ENCODE measurements at regions not wholly inside any gene's neighbourhood (a gene's known extent, or its start where the extent isn't known, plus 50 kb on each side); places are given as distances from the start of the nearest gene placed in this dataset.

DNA sequence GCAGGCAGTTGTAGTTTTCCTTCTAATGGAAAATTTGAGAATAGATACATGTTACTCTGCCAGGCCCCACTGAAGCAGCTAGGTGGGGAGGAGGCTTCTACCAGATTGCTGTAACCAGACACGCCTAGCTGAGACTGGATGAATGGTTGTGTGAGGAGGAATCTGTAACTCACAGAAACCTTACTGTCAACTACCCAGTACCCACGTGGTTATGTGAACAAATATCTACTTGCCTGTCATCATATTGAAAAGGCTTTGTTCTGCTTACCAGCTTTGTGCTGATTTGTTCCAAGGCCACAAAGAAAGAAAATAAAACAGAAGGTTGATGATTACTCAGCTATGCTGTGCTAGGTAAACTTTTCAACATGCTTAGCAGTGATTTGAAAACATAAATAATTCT lies 167.2 kb downstream of the CAPZA3 start:
- no peaks in the 10 kb centered on the region; the same call in 1 of the 2 replicates for H3K27me3 ChIP-seq (replicated peaks; ENCODE audit: control insufficient read depth, insufficient read depth, low read length)
- TF ChIP-seq, protein P1, sequence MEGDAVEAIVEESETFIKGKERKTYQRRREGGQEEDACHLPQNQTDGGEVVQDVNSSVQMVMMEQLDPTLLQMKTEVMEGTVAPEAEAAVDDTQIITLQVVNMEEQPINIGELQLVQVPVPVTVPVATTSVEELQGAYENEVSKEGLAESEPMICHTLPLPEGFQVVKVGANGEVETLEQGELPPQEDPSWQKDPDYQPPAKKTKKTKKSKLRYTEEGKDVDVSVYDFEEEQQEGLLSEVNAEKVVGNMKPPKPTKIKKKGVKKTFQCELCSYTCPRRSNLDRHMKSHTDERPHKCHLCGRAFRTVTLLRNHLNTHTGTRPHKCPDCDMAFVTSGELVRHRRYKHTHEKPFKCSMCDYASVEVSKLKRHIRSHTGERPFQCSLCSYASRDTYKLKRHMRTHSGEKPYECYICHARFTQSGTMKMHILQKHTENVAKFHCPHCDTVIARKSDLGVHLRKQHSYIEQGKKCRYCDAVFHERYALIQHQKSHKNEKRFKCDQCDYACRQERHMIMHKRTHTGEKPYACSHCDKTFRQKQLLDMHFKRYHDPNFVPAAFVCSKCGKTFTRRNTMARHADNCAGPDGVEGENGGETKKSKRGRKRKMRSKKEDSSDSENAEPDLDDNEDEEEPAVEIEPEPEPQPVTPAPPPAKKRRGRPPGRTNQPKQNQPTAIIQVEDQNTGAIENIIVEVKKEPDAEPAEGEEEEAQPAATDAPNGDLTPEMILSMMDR (IDR thresholded peaks at IDR 0.05; ENCODE audit: insufficient read depth, low read length, poor library complexity, severe bottlenecking), result no peak
- no peak for DNase-seq (ENCODE audit: extremely low read depth, insufficient read length)
- no peak overlapping the region for H3K4me3 ChIP-seq (replicated peaks; ENCODE audit: low read depth, low read length)
- no peaks in the 10 kb centered on the region for H3K36me3 ChIP-seq (ENCODE audit: control insufficient read depth, insufficient read depth, low read length)

DNA sequence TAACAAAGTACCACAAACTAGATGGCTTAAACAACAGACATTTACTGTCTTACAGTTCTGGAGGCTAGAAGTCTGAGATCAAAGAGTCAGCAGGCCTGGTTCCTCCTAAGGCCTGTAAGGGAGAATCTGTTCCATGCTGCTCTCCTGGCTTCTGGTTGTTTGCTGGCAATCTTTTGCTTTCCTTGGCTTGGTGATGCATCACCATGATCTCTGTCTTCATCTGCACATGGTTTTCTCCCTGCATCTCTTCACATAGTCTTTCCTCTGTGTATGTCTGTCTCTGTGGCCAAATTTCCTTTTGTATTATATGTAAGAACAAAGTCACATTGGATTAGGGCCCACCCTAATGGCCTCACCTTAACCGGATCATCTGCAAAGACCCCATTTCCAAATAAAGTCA lies 168.5 kb downstream of the CAPZA3 start:
- Histone ChIP-seq H3K27me3 (replicated peaks; ENCODE audit: control insufficient read depth, insufficient read depth, low read length) (no peaks in the 10 kb centered on the region; the same call in 1 of the 2 replicates), H3K36me3 (ENCODE audit: control insufficient read depth, insufficient read depth, low read length) (no peaks in the 10 kb centered on the region), H3K4me3 (replicated peaks; ENCODE audit: low read depth, low read length) (no peak overlapping the region)
- DNase-seq (ENCODE audit: extremely low read depth, insufficient read length), result no peak
- TF ChIP-seq, protein P1 (IDR thresholded peaks at IDR 0.05; ENCODE audit: insufficient read depth, low read length, poor library complexity, severe bottlenecking), result no peak

DNA sequence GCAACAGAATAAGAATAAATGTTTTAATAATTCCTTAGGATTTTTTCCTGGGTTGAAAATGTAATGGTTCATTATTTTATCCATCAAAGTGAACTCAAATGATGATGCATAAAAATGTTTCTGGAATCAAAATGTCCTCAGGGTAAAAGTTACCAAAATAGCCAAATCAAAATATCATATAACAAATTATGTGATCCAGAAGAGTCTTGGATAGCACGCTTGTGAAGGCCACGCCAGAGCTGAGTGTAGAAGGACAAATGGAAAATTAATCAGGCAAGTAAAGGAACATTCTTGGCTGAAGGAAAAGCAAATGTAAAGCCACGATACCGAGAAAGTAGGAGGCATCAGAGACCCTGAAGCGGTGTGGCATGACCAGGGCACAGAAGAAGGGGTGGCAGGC lies 169.2 kb downstream of the CAPZA3 start:
- no peak for DNase-seq (ENCODE audit: extremely low read depth, insufficient read length)
- H3K36me3 ChIP-seq (ENCODE audit: control insufficient read depth, insufficient read depth, low read length), result no peaks in the 10 kb centered on the region
- no peak overlapping the region for H3K4me3 ChIP-seq (replicated peaks; ENCODE audit: low read depth, low read length)
- H3K27me3 ChIP-seq (replicated peaks; ENCODE audit: control insufficient read depth, insufficient read depth, low read length), result no peaks in the 10 kb centered on the region; the same call in 1 of the 2 replicates
- TF ChIP-seq, protein P1 (IDR thresholded peaks at IDR 0.05; ENCODE audit: insufficient read depth, low read length, poor library complexity, severe bottlenecking), result no peak

DNA sequence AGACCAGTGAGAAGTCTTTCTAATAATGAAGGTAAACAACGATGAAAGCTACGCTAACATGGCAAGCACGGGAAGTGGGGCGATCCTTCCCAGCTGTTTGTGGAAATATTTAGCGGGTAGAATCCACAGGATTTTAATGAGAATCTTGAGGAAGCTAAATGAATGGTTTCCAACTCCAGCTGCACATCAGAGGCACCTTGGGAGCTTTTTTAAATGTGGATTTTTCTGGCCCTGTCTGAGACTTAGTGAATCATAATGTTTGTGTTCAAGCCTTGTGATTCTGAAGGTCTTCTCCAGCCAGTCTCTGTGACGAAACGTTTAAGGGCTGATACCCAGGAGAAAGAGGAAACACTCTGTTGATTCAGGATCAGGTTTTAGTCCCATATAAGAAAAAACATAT lies 169.8 kb downstream of the CAPZA3 start:
- TF ChIP-seq, protein P1 (IDR thresholded peaks at IDR 0.05; ENCODE audit: insufficient read depth, low read length, poor library complexity, severe bottlenecking), result no peak
- no peak for DNase-seq (ENCODE audit: extremely low read depth, insufficient read length)
- H3K36me3 ChIP-seq (ENCODE audit: control insufficient read depth, insufficient read depth, low read length), result no peaks in the 10 kb centered on the region
- H3K27me3 ChIP-seq (replicated peaks; ENCODE audit: control insufficient read depth, insufficient read depth, low read length), result no peaks in the 10 kb centered on the region; the same call in 1 of the 2 replicates
- H3K4me3 ChIP-seq (replicated peaks; ENCODE audit: low read depth, low read length), result no peak overlapping the region

DNA sequence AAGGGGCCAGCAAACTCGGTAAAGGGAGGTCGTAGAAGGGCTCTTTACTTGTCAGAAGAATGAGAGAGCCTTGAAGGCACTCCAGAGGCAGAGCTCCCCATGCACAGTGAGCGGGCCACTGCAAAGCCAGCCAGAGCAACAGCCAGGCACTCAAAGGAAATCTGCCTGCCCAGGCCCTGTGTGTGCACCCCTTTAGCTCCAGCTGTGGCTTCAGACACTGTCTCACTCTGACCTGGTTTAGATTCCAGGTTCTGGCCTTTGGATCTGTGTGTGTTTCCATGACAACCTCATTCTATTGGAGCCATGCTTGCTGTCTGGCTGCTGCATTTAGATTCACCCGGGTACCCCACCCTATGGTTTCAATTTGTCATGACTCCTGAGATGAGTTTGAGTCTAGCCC lies 170.3 kb downstream of the CAPZA3 start:
- no peak overlapping the region for H3K4me3 ChIP-seq (replicated peaks; ENCODE audit: low read depth, low read length)
- no peaks in the 10 kb centered on the region for H3K36me3 ChIP-seq (ENCODE audit: control insufficient read depth, insufficient read depth, low read length)
- TF ChIP-seq, protein P1 (IDR thresholded peaks at IDR 0.05; ENCODE audit: insufficient read depth, low read length, poor library complexity, severe bottlenecking), result no peak
- no peak for DNase-seq (ENCODE audit: extremely low read depth, insufficient read length)
- H3K27me3 ChIP-seq (replicated peaks; ENCODE audit: control insufficient read depth, insufficient read depth, low read length), result no peaks in the 10 kb centered on the region

DNA sequence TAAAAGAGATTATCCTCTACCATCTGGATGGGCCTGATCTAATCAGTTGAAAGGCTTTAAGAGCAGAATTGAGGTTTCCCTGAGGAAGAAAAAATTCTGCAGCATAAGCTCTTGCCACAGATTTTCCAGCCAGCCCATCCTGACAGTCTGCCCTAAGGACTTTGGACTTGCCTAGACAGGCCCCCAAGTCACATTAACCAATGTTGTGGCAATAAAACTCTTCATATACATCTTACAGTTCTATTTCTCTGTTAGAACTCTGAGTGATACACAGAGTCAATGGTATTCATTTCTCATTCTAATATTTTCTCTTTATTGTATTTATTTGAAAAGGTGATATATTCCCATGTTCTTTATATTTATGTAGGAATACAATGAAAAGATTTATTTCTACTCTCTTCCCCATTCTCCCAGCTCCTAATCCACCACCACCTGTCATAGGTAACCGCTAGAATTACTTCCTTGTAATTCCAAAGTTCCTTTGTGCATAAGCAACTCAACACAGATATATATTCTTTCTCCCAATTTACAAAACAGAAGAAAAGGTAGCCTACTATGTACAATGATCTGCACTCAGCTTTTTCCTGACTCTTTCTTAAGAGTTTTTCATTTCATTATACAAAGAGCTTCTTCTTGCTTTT lies 182.1 kb downstream of the CAPZA3 start:
- no peak overlapping the region for H3K4me3 ChIP-seq (replicated peaks; ENCODE audit: low read depth, low read length)
- no peaks in the 10 kb centered on the region for H3K27me3 ChIP-seq (replicated peaks; ENCODE audit: control insufficient read depth, insufficient read depth, low read length)
- TF ChIP-seq, protein P1 (IDR thresholded peaks at IDR 0.05; ENCODE audit: insufficient read depth, low read length, poor library complexity, severe bottlenecking), result no peak
- no peaks in the 10 kb centered on the region for H3K36me3 ChIP-seq (ENCODE audit: control insufficient read depth, insufficient read depth, low read length)
- DNase-seq (ENCODE audit: extremely low read depth, insufficient read length), result no peak
